ENCODE measurements at regions not wholly inside any gene's neighbourhood (a gene's known extent, or its start where the extent isn't known, plus 50 kb on each side); places are given as distances from the start of the nearest gene placed in this dataset.
"Not testable (repeated sequence)": the region's sequence is repeated elsewhere in the genome, so short reads cannot be mapped to it uniquely, and the experiment has no call there.

DNA sequence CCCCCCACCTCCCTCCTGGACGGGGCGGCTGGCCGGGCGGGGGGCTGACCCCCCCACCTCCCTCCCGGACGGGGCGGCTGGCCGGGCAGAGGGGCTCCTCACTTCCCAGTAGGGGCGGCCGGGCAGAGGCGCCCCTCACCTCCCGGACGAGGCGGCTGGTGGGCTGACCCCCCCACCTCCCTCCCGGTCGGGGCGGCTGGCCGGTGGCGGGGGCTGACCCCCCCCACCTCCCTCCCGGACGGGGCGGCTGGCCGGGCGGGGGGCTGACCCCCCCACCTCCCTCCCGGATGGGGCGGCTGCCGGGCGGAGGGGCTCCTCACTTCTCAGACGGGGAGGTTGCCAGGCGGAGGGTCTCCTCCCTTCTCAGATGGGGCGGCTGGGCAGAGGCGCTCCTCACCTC lies 166.9 kb upstream of the TAPT1 start:
- TF ChIP-seq POLR2A, EP300 (IDR thresholded peaks at IDR 0.05): not testable (repeated sequence)
- TF ChIP-seq, protein P1, sequence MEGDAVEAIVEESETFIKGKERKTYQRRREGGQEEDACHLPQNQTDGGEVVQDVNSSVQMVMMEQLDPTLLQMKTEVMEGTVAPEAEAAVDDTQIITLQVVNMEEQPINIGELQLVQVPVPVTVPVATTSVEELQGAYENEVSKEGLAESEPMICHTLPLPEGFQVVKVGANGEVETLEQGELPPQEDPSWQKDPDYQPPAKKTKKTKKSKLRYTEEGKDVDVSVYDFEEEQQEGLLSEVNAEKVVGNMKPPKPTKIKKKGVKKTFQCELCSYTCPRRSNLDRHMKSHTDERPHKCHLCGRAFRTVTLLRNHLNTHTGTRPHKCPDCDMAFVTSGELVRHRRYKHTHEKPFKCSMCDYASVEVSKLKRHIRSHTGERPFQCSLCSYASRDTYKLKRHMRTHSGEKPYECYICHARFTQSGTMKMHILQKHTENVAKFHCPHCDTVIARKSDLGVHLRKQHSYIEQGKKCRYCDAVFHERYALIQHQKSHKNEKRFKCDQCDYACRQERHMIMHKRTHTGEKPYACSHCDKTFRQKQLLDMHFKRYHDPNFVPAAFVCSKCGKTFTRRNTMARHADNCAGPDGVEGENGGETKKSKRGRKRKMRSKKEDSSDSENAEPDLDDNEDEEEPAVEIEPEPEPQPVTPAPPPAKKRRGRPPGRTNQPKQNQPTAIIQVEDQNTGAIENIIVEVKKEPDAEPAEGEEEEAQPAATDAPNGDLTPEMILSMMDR (IDR thresholded peaks at IDR 0.05) = not testable (repeated sequence)

Measured in ovary (tissue), 3 donors.